NCI-H1105 (cell line): ENCODE measurements at regions not wholly inside any gene's neighbourhood (a gene's known extent, or its start where the extent isn't known, plus 50 kb on each side); places are given as distances from the start of the nearest gene placed in this dataset.
"Not testable (repeated sequence)": the region's sequence is repeated elsewhere in the genome, so short reads cannot be mapped to it uniquely, and the experiment has no call there.

Experiments
- DNase-seq: peaks from one replicate; lab custom pipeline; 2025; lab: John Stamatoyannopoulos, UW

DNA sequence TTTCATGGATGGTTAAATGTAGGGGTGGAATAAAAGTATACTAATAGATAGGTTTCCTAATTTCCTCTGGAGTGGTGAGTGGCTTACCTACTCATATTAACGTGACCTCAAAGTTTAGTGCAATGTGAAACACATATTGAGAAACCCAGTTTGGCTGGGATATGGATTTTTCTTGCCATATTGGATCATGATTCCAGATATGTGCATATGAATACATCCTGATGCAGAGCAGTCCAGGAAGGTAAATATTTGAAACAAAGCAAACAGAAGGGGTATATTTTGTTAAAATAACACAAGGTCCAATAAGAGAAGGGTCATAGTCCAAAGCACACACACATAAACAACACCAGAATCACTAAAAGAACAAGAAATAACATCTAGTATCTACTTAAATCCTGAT lies 608.1 kb downstream of the PKHD1 start:
- no peak for DNase-seq

DNA sequence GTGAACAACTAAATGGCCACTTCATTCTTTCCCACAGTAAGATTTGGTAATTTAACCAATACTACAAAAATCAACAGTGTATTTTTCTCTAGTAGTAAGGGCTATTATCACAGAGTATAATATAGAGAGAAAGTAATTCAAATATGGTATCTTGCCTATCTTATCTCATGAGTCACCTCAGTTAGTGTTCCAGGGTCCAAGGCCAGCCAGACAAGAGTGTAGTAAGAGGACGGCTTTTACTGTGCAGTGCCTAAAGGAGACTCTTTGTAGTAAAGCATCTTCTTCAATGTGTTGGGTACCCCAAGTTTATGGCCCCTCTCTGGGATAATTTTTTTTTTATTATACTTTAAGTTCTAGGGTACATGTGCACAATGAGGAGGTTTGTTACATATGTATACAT lies 607.4 kb downstream of the PKHD1 start:
- DNase-seq, result no peak

DNA sequence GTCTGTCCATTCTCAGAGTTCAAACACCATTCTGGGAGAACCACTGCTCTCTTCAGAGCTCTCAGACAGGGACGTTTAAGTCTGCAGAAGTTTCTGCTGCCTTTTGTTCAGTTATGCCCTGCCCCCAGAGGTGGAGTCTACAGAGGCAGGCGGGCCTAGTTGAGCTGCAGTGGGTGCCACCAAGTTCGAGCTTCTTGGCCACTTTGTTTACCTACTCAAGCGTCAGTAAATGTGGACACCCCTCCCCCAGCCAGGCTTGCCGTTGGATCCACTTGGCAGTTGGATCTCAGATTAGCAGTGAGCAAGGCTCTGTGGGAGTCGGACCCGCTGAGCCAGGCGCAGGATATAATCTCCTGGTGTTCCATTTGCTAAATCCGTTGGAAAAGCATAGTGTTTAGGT lies 601.5 kb downstream of the PKHD1 start:
- DNase-seq, result not testable (repeated sequence)

DNA sequence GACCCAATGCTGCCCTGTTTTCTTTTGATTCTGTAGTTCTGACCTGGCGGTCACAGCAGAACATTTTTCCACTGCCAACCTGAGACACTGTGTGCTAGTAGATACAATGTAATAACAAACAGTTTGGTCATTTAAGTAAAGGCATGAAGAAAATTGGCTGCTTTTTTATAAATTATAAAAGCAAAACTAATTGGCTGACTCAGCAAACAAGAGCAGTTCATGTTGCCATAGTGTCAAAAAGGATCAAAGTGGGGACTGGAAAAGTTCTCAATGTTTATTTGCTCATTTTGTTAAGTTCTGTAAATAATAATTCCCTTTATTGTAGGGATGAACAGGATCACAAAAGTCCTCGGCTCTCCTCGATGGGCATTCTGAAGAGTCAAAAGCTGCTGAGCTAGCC lies 599.5 kb downstream of the PKHD1 start:
- DNase-seq, result no peak

DNA sequence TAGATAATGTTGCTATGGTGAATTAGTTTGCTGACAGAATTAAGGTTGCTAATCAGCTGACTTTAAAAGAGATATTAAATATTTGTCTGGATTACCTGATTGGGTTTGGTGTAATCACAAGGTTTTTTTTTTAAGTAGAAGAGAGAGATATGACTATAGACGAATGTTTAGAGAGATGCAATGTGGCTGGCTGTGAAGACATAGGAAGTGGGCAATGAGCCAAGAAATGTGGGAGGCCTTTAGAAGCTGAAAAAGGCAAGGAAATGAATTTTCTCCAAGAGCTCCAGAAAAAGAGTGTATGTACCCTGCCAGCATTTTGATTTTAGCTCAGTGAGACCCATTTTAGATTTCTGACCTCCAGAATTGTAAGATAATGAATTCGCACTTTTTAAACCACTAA lies 598.3 kb downstream of the PKHD1 start:
- peak; percentile 7 for DNase-seq

DNA sequence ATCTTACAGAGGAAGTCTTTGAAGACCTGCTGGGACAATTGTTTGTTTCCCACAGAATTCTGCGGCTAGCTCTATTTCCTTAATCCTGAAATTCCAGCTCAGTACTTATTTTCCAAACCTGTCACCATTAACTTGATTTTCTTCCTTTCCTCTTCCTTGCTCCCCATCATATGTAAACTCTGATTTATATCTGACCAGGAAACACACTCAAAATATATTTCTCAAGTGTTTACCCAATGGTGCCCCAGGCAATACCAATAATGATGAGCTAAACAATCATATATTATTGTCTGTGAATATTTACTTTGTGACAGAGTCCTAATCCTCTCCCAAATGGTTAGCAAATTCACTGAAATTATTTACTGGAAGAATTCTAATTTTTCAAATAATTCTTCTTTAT lies 597.3 kb downstream of the PKHD1 start:
- no peak for DNase-seq

DNA sequence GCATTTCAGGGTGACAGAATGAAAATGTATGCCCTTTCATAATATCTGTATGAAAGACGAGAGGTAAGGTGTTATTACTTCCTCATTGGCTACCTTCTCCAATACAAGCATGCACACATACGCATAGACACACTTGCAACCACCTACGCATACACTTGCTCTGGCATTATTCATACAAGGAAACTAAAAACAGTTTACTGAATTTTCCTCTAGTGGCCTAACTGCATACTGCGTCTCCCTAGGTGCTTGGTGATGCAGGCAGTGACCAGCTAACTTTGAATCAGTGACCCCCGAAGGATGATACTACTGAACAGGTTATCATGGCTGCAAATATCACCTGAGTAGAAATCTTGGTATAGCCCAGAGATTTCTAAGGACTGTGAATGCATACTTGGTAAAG lies 593.1 kb downstream of the PKHD1 start:
- no peak for DNase-seq

DNA sequence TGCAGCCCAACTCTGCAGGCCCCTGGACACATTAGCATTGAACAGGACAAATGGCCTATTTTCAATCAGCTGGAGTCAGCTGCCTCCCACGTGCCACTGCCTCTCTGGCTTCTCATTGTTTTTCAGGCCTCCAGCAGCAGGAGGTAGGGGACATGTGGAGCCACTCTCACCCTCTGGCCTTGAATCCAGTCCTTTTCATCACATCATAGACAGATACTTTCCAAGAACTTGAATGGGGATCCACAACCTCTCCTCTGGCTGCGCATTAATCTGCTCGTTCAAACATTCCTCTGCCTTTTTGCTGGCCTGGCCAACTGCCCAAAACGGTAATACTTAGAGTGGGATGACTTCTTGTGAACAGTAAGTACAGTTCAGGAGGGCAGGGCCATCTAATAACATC lies 592.3 kb downstream of the PKHD1 start:
- DNase-seq, result no peak

DNA sequence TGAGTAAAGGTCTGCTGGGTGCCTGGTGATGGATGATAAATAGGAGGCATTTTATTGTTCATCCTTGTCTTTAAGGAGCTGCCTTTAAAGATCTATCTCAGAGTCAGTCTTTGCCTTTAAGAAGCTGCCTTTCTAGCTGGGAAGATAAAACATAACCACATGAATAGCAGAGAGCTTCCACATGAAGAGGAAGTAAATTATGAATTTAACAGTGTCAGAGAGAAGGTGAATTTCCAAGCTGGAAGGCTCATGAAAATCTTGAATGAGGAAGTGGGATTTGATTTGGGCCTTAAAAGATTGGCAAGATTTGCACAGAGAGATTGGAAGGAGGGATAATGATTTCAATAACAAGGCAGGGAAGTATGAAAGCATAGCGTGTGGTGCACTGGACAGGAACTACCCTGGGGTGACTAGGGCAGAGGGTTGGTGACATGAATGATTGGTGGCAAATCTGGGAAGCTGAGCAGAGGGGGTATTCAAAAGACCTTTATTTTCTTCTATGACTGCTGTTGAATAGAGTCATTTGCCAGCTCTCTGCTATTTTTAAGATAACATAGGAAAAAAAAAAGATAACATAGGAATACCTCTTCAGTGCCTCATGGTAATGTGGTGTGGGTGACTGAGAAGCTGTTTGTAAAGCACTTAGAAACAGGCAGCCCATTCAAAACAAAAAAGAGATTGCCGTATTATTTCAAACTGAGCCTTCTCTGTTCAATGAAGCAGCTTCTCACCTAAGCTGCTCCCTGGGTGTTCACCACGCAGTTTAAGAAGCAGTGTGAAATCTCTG lies 591.6 kb downstream of the PKHD1 start:
- DNase-seq, result no peak

DNA sequence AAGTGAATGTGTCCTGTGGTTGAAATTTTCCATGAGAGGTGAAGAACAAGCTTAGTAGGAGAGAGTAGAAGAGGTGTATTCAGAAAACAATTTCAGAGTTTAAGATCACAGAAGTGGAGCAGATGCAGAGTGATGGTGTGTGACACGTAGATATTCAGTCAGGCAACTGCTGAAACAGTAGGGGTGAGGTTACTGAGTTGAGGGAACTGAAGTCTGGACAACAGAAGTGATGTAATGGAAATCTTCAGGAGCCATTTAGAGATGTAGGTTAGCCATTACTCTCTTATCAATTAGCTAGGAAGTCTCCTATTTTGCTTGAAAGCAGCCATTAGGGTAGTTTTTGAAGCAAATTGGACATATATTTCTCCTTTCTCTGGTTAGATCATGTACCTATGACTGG lies 584.4 kb downstream of the PKHD1 start:
- DNase-seq, result no peak

DNA sequence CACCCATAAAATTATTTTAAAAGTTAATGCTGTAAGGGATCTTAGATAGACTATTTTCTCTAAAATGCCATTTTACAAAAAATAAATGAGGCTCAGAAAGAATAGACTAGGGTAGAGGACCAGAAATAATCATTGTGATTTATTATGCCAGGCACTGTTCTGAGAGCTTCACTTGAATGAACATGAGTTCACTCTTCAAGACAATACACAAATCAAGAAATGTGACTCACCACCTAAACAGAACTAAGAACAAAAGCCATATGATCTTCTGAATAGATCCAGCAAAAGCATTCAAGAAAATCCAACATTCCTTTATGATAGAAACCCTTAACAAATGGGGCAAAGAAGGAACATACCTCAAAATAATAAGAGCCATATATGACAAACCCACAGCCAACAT lies 582.0 kb downstream of the PKHD1 start:
- DNase-seq, result no peak

DNA sequence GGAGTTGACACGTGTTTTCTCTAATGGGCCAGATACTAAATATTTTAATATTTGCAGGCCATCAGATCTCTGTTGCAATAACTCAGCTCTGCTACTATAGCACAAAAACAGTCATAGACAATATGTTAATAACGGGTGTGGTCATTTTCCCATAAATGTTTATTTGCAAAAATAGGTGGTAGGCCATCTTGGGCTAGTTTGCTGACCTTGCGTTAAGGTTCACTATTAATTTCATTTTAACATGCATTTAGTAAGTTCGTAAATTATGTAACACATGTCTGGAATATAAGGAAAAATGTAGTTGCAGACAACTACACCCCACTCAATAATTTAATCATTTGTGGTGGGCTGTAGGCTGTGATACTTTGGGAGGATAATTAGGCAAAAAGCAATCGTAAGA lies 577.8 kb downstream of the PKHD1 start:
- no peak for DNase-seq

DNA sequence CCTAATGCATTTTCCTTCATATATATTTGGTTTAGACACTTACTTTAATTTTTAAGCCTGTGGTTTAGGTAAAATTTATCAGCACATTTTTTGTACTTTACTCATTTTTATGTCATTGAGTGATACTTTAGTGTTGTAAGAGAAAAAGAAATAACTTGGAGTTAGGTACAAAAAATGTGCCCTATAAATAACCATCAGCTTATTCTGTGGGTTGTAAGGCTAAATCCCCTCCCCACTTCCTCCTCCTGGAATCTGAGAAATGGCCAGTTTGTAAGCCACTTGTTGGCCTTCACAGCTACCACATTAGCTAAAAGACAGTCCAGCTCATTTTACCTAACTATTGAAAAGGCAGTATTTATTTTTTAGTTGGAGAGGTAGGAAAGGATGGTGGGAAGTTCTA lies 576.3 kb downstream of the PKHD1 start:
- DNase-seq, result no peak

DNA sequence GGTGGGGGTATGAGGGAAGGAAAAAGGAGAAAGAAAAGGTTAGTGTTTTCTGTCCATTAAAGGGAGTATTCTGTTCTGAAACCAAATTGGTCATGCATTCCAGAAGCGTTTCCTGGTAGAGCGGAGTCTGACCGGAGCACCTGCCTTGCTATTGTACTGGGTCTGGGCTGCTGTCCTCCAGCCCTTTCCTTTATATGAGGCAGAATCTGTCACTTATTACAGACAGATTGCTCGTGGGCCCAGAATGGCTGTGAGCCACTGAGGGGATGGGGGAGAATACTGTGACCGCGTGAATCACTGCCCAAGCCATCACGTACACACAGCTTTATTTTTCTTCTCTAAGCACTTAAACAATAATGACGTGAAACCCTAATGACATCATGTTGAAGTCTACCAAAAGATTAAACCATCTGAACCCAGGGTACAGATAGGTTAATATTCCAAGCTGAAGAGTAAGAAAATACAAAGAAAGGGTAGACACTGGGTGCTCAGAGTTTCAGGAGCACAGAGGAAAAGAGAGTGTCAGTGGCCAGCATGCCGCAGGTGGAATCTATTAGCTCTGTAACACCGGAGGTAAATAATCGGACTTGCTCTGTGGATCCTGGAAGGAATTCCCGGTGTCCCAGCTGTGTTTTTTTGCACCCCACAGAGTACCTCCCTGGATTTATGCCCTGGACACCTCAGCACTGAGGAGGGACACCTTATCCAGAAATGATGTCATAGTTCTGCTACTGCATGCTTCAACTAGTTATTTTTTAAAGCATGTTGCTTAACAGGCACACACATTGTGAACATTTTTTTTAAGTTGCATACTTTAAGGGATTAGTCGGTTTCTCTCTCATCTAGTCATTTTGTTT lies 573.3 kb downstream of the PKHD1 start:
- DNase-seq, result no peak

DNA sequence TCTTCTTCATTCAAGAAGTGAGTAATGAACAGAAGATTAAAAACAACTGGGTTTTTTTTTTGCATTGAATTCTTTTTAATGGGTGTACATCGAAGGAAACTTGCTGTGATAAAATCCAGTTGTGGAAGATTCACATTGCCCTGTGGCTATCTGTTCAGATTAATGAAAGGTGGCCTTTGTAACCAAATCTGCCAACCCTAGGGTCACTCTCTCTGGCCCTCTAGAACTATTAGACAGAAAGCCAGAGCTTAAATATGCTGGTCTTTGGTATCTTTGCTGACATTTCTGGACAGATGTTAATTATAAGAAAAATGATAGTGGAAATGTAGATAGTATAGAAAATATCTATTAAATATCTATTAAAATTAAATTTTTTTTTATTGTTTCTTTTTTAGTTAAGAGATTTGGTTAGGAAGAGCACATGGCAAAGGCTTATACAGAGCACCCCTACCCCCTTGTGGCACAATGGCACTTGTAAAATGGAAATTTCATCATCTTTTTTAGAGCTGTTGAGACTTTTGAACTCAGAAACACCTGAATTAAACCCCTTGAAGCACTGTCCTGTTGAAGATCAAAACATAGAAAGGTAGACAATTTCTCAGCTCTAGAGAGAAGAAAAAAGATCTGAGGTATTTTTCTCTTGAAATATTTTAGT lies 572.5 kb downstream of the PKHD1 start:
- DNase-seq, result no peak

DNA sequence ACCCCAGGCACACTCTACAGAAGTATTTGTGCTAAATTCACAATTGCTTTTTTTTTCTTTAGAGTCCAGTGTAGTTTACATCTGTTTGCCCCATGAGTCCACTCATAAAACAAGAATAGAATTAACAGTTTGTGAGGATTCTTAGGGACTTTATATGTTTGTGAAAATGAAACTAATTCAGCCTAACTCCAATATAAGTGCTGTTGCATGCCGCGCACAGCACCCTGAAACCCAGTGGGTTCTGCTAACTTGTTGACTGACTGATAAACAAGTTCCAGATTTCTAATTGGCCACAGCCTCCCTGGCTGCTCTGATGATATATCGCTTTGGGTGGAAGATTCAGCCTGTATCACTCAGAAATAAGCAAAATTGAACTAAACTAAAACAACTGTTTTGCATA lies 561.4 kb downstream of the PKHD1 start:
- DNase-seq, result no peak

DNA sequence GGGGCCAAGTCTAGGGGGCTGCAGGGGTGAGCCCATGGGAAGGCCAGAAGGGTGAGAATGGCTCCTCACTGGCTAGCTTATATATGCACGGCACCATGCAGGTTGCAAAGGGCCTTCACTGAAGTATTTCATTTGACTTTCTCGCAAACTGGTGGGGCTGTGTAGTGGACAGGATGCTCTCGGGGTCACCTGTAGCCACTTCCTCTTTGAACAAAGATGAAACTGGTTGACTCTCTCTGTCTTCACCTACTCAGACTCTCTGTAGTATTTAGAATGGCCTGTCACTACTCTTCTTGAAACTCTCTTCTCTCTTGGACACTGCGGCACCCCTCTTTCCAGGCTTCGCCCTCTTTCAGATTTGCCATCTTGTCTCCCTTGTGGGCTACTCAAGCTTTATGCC lies 560.5 kb downstream of the PKHD1 start:
- DNase-seq, result no peak

DNA sequence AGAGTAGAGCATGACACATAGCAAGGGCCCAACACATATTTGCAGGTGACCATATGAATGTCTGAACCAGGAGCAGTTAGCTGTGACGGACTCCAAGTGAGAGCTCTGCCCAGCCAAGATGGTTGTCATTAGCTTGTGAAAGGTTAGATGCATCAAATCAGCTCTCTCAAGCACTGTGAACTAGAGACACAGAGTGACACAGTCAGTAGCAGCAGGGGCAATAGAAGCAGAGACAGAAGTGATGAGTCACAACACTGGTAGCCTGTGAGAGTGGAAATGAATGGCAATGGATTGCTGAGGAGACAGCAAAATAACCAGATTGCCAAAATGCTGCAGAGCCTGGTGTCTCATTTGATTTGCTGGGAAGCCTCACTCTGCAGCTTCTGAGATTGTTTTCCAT lies 558.9 kb downstream of the PKHD1 start:
- no peak for DNase-seq

DNA sequence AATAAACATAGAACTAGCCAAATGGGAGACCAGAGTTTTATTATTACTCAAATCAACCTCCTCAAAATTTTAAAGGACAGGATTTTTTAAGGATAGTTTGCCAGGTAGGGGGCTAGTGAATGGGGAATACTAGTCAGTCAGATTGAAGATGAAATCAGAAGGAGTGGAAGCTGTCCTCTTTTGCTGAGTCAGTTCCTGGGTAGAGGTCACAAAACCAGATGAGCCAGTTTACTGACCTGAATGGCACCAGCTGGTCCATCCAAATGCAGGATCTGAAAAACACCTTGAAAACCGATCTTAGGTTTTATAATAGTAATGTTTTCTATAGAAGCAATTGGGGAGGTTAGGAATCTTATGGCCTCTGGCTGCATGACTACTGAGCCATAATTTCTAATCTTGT lies 558.2 kb downstream of the PKHD1 start:
- DNase-seq, result no peak

DNA sequence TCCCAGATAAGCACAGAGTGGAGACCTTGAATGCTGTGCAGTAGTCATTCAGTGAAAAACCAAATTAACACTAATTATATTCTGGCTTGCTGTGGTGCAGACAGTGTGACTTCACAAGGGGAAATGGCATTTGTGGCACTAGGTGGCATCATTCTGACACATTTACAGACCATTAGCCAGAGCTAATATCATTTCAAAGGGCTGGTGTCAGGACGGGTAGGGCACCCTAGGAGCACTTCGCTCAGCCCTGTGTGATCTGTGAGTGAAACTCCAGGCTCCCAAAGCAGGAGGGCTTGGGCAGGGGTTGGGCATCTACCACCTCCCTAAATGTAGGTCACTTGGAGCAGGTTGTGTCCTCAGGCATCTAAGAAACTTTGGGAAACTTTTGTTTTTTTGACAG lies 555.8 kb downstream of the PKHD1 start:
- DNase-seq, result no peak

DNA sequence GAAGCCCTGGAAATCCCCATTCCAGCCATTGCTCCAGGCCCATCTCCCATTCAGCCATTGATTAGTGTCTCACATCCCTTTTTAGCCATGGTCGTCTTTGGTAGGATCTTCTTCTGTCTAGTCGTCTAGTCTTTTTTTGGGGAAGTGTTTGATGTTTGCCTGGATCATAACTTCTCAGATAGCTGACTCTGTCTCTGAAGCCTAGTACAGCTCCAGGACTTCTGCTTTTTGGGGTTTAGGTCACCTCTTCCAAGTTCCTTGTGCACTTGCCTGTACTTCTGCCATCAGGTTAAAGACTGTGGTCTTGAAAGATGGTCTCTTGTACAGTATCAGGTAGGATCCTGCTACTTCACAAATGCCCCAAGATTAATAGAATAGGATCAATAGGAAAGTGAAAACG lies 553.5 kb downstream of the PKHD1 start:
- DNase-seq, result no peak

DNA sequence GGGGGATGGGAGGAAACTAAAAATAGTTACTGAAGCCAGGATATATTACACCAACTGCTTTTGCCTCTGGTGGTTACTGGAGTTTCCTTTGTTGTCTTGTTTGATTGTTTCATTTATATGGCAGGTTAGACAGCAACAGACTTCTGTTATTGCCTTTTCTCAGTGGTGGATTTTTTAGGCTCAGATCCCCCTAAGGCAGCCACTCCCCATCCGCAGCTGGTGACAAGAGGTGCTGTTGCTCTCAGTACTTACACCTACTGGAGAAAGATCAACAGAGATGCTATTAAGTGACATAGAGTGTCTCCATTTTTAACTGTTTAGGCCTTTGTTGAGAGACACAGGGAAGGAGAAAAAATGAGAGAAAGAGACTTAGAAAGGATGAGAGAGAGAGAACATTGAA lies 552.1 kb downstream of the PKHD1 start:
- DNase-seq, result no peak

DNA sequence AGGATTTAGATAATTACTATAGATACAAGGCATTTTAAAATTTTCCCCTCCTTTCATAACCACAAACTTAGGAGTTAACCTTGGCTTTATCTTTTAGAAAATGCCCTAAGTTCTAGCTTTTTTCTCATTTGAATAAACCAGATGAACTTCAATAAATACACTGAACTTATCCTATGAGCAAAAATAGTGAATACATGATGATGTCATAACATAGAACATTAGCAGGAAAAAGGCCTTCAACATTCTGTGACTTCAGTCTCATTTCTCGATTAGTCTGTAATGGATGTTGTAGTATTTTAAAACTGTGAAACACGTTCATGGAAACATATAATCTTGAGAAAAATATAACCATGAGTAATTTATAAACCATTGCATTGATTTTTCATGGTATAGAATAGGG lies 550.7 kb downstream of the PKHD1 start:
- no peak for DNase-seq
